SW 1271 (cell line): ENCODE measurements at regions not wholly inside any gene's neighbourhood (a gene's known extent, or its start where the extent isn't known, plus 50 kb on each side); places are given as distances from the start of the nearest gene placed in this dataset.

Experiments
- DNase-seq, 2 experiments: peaks; one replicate each; lab custom pipeline; 2025; lab: John Stamatoyannopoulos, UW

DNA sequence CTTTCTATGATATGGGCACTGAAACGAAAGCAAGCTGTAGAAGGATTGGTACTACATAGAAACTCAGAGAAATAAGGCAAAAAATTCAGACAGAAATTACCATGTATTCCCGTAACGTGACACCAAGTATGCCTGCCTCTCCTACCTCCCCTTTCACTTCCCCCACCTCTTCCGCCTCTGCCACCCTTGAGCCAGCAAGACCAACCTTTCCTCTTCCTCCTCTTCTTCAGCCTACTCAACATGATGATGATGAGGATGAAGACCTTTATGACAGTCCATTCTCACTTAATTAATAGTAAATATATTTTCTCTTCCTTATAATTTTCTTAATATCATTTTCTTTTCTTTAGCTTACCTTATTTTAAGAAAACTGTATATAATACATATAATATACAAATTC, 188.1 kb upstream of the VGLL2 start:
- no peak for DNase-seq

DNA sequence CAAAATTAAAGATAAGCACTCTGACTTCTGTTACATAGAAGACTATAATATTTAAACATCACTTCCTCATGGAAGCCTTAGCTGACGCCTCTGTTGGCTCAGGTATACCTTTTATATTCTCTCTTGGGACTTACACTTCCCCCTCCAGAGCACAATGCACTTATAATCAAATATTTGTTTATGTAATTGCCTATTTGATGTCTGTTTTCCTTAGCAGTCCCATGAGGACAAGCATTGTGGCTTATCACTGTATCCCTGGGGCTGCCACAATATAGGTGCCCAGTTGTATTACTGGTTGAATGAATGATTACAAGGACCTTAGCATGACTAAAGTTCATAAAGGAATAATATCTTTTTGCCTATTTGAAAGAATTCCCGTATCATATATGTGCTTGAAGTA, 186.7 kb upstream of the VGLL2 start:
- DNase-seq = no peak

DNA sequence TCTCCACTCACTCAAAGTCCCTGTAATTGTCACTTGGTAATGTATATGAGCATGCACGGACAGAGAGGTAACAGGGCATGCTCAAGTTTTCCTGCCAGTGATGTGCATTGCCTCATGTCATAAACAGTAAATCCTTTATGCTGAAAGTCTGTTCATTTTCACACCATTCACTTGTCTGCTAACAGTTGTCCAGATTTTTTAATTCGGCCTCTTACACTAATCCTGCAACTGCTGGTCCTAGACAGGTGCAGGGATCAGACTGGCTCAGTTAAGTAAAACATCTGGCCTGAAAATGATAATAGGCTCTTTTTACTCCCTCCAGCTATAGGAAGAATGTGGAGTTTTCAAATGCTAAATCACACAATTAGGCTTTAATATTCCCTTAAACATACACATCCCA, 185.4 kb upstream of the VGLL2 start:
- no peak for DNase-seq

DNA sequence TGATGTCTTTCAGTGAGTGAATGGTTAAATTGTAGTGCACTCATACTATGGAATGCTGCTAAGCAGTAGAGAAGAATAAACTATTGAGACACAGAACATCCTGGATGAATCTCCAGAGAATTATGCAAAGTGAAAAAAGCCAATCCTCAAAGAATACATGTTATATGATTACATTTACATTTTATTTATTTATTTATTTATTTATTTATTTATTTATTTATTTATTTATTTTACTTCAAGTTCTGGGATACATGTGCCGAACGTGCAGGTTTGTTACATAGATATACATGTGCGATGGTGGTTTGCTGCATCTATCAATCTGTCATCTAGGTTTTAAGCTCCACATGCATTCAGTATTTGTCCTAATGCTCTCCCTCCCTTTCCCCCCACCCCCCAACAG, 175.8 kb upstream of the VGLL2 start:
- DNase-seq = no peak

DNA sequence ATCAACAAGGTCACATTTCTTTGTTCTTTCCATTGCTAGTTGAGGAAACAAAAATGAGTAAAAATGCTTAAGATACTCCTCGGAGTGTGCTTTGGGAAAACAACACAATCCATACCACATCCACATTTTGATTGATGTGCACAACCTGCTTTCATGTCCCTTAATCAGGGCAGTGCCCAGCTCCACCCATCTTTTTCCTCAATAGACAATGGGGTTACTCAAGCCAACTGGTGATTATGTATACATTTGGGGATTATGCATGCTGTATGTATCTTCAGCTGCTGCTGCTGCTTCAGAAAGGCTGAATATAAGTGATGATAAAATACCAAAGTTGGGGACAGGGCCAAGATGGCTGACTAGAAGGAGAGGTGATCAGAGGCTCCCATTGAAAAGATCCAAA, 155.2 kb upstream of the VGLL2 start:
- no peak for DNase-seq

DNA sequence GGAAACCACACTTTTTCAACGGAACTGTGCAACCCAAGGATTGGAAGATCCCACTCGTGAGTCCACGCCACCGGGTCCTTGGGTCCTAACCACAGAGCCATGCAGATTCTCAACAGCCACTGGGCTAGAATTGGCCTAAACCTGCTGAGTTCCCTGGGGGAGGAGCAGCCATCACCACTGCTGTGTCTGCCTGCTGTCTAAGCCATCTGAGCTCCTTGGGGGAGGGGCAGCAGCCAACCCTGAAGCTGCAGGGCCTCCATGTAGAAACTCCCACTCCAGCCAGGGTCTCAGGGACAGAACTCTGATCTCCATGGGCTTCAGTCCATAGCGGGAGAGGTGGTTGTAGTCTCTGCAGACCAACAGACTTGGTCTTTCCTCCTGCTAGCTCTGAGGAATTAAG, 154.6 kb upstream of the VGLL2 start:
- DNase-seq = no peak

DNA sequence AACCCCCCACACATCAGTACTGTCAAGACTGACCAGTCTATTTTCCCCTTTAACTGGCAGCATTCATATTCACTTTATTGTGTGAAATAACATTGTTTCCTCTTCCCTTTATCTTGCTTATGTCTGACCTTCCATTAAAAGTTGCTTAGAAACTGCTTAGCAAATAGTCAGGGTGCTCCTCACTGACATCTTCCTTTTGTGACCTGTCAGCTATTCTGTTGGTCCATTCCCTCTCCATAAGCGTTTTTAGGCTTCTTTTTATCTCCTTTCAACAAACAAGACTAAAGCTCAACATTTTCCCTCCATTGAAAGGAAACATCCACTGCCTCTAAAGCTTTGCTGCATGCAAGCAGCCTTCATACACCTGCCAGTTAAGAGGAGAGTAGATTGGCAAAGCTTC, 147.7 kb upstream of the VGLL2 start:
- no peak for DNase-seq

DNA sequence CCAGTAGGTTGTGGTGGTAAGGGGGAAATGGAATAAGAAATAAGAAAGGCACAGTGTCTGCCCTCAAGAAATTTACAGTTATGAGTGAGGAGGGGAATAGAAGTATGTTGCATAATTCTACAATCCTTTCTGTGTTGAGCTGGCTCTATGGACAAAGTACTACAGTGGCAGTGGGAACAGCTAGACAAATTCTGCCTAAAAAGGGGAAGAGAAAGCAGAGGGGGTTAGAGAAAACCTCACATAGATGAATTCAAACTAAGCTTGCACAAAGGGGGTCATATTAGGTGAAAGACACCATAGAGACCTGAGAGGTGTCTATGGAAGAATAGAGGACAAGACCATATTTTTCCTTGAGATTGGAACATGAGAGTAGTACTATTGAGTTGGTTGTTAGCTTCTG, 146.9 kb upstream of the VGLL2 start:
- no peak for DNase-seq

DNA sequence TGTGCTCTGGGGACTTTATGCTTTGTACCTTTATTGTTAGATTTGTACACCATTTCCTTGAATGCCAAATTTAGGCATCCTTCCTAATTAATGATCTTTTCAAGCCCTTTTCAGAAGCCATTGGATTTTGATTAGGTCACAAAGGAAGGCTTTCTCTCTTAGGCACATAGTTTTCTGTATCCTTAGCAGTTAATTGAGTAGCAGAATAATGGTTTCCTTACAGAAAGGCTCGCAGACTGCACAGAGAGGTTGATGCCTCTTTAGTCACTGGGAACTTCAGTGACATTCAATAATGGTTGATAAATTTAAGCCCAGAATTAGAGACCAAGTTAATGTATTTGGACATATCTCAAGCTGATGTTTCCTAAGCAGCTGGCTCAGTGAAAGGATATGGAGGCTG, 139.1 kb upstream of the VGLL2 start:
- no peak for DNase-seq

DNA sequence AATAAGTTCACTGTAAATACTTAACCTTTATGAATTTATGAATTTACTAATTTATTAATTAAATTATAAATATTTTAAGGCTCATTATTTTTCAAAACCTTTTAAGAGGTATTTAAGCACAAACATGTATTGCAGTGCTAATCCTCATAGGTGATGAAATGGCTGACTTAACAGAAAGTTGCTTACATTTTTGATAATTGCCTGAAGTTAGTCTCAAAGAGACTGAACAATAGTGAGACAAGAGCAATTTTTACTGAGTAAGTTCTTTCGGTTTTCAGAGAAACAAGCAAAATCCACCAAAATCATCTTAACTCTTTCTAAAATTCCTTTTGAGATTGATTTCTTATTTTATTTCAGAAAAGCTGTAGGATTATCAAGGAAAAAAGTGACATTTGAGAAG, 137.3 kb upstream of the VGLL2 start:
- no peak for DNase-seq

DNA sequence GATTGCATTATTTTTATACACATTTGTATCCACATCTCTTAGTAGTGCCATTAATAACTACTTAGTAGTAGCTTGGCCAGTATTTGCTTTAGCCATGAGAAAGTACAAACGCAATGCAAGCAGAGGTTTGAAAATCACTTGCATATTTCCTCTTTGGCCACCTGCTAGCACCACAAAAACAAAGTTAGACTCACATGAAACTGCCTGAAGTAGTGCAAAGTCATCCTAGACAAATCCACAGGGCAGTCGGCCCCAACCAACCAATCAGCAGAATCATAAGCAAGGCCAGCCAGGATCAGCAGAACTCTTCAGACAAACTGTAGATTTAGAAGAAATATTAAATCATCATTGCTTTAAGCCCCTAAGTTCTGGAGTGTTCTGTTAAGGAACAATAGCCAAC, 135.2 kb upstream of the VGLL2 start:
- no peak for DNase-seq

DNA sequence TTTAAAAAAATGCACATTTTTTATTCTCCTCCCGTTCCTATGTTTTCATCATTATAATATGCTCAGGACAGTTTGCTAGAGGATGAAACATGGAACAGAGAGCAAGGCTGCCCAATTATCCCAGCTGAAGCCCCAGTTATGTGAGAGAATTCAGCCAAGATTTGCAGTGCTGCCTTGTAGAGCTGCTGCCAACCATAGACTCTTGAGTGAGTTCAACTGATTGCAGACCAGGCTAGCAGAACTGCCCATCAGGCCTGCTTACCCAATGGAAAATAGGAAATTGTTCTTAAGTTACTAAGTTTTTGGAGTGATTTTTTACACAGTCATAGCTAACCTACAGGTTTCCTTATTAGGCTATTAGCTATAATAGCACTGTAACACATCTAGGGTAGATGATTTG, 128.7 kb upstream of the VGLL2 start:
- DNase-seq = no peak

DNA sequence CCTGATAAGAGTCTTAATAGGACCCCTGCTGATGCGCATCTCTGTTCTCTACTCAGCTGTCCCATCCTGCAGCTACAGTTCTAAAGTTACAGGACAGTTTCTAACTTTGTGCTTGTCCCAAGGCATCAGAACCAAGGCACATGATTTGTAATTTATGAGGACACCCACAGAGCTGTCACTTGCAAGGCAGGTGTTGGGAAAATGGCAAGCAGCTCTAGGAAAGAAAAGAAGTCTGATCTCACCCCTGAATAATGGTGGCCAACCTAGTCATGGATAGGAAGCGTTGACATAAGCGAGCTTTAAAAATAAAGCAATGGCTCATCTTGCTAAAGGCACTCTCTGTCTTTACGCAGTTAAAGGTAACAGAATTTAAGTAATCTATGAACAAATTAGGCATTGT, 127.6 kb upstream of the VGLL2 start:
- no peak for DNase-seq

DNA sequence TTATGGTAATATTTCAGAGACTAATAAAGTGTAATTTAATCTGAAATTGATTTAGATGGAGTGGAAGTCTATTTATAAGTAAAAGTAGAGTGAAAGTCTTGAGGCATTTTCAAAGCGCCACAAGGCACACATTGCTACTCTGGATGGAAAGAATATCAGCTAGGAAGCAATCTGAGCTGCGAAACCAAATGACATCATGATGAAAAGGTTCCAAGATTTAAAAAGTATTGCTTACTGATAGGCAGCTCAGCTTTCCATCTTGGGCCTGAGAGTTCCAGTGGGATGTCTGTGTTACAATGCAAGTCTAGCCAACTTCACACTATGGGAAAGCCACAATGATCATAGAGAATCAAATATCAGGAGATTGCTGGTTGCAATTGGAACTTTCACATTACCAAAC, 126.9 kb upstream of the VGLL2 start:
- no peak for DNase-seq

DNA sequence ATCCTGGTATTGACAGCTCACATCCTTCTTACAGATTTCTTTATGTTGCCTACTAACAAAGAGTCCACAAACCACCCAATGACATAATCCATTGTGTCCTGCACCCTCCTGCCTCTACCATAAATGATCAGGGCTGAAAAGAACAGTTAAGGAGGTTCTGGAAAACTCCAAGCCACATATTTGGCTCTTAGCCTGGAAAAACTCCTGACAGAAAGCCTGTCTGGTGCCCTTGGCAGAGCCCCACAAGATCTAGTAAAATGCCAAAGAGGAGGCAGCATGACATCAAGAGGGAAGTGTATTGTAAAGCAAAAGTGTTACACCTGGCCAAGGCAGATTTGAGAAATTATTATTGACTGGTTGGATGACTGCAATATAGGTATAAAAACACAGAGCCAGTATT, 126.4 kb upstream of the VGLL2 start:
- DNase-seq = no peak

DNA sequence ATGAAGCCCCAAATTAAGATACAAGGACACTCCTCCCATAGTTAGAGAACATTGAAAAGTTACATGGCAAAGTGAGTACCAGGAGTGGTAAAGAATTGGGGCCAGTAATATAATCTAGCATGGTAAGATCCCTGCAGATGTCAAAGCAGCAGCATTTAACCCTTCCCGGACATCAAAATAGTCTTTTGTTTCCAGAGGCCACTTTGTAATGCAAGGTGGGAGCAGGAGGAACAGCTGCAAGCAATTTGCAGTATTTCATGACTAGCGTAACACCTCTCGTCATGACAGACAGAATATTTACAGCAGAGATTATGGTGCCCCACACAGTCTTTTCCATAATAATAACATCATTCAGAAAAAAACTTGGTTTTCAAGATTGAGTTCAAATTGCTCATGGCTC, 123.2 kb upstream of the VGLL2 start:
- no peak for DNase-seq

DNA sequence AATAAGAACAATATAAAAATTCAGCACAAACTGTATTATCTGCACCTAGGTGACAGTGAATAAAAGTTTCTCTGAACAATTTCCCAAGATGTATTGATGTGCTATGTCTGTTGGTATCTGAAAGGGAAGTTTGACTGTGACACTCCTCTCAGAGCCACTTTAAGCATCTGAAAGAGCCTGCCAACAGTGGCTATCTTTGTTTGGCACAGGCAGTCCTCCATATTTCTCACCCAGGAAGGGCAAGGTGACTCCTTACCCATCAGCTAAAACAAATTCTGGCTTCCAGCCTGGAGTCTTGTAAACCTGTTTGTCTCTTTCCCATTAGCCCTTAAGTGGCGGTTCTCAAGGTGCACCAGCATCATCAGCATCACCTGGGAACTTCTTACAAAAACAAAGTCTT, 122.4 kb upstream of the VGLL2 start:
- DNase-seq = no peak

DNA sequence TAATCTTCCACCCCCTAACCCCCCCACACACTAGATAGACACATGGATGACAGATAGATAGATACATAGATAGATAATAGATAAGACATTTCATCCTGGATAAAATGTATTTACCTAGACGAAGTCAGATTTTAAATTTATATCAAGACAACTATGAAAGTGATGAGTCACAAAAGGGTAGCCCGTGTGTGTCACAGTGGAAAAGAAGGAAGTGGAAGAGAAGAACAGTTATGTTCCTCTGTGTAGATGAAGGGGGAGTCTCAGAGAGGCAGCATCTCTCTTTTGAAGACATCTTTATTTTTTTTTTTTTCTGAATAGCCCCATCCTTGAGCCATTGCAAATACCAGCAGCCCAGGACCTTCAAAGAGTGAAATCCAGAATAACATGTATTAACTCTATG, 121.7 kb upstream of the VGLL2 start:
- DNase-seq = no peak

DNA sequence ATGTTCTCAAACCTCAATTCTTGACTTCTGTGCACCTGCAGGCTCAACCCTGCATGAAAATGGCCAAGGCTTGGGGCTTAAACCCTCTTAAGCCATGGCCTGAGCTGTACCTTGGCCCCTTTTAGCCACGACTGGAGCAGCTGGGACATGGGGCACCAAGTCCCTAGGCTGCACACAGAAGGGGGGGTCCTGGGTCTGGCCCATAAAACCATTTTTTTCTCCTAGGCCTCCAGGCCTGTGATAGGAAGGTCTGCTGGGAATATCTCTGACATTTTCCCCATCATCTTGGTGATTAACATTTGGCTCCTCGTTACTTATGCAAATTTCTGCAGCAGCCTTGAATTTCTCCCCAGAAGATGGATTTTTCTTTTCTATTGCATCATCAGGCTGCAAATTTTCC, 119.4 kb upstream of the VGLL2 start:
- DNase-seq = no peak

DNA sequence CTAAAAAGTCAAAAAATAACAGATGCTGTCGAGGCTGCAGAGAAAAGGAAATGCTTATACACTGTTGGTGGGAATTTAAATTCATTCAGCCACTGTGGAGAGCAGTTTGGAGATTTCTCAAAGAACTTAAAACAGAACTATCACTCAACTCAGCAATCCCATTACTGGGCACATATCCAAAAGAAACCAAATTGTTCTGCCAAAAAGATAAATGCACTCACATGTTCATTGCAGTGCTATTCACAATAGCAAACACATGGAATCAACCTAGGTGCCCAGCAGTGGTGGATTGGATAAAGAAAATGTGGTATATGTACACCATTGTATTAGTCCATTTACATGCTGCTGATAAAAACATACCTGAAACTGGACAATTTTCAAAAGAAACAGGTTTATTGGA, 116.0 kb upstream of the VGLL2 start:
- DNase-seq = no peak

DNA sequence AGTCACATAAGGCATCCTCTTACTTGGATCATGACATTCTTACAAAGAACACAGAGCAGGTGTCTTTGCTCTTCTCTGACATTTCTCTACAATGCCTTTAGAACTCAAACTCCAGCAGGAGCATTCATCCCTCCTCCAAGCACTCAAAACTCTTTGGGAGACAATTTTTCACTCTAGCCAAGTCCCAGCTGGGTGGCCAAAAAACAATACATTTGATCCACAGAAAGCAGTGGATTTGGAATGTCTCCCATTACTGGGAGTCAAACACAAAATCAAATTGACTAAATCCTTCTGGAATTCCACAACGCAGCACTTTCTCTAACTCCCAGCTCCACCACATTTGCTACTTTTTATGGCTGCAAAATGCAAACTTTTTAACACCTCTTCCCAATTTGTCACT, 108.6 kb upstream of the VGLL2 start:
- no peak for DNase-seq

DNA sequence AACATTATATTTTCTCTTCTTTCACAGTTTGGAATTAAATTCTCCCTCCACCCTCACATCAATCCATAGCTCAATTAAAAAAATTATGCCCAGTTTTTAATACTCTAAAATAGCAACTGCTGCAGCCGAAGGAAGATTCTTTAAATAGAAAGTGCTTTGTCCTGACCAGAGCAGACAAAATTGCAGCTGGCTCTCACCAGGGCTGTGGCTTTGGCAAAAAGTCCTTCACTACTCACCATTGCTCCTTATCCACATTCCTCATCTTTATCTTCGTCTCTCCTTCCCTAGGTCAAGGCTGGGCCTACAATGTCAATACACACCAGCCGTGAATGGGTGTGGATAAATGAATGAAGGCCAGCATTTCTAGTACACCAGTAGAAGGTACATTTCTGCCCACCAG, 107.9 kb upstream of the VGLL2 start:
- no peak for DNase-seq

DNA sequence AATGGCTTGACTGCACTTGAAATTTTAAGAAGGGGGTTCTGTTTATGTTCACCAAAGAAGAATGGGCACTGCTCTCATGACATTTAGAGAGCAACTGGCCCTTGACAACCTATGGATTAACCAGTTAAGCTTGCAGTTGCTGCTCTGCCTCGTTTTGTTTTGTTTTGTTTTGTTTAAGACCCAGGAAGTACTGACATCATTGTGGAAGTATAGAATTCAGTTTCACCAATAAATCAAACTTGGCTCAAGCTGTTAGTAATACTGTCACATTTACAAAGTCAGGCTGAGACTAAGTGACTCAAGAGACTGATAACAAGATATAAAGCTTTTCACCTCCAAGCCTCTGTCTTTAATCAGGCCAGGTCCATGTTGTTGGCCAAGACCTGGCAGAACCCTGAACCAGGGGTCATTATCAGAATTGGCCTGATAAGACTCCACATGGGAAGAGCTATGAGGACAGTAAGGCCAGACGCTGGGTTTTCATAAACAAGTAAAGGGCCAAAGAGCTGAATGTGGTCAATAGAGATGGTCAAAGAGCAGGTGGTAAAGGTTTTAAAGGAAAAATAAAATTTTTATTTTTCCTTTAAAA, 99.4 kb upstream of the VGLL2 start:
- DNase-seq = no peak

DNA sequence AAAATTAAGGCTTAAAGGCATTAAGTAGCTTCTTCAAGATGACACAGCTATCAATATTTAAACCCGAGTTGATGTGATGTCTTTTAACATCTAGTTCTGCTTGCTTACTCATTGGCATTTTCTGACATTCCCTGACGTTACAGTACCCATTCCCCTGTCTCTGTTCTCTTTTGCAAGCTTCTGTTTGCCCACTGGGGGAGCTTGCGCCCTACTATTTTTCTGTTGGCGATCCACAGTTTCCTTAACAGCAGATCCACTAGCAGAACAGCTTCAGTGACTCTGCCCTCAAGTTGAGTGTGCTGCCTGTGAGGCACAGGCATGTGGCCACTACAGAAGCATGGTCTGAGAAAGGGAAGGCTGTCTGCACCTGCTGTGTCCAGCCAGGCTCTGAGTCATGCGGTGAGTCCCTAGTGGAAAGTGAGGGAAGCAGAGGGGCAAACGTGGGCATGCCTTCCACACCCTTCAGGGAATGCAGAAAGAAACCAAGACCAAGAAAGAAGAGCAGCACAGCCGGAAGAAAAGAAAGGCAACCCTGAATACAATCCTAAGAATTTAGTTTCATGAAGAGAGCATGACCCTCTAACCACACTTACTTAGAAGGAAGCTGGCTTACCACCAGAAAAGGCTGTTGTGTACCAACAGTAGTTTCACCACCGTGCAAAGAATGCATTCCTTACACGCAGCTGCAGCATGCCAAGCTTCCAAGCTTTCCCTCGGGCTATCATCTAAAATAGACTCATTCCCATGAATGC, 97.7 kb upstream of the VGLL2 start:
- DNase-seq = peak; percentile 73 to 87
